Stimulated activated CD4-positive, alpha-beta T cell treated with anti-CD3 and anti-CD28 coated beads, Interleukin-12 subunit alpha, Interleukin-12 subunit beta, amount 100 ng/mL, for 48 hours (primary cell): ENCODE measurements at regions not wholly inside any gene's neighbourhood (a gene's known extent, or its start where the extent isn't known, plus 50 kb on each side); places are given as distances from the start of the nearest gene placed in this dataset.
"Not testable (repeated sequence)": the region's sequence is repeated elsewhere in the genome, so short reads cannot be mapped to it uniquely, and the experiment has no call there.

Experiments
- DNase-seq, 3 donors: peaks; one replicate each; pipeline ENCODE4 v3.0.0-alpha.2; 2020; ENCODE audit warnings: low read depth in 2 of 3, low spot score in 1 of 3

DNA sequence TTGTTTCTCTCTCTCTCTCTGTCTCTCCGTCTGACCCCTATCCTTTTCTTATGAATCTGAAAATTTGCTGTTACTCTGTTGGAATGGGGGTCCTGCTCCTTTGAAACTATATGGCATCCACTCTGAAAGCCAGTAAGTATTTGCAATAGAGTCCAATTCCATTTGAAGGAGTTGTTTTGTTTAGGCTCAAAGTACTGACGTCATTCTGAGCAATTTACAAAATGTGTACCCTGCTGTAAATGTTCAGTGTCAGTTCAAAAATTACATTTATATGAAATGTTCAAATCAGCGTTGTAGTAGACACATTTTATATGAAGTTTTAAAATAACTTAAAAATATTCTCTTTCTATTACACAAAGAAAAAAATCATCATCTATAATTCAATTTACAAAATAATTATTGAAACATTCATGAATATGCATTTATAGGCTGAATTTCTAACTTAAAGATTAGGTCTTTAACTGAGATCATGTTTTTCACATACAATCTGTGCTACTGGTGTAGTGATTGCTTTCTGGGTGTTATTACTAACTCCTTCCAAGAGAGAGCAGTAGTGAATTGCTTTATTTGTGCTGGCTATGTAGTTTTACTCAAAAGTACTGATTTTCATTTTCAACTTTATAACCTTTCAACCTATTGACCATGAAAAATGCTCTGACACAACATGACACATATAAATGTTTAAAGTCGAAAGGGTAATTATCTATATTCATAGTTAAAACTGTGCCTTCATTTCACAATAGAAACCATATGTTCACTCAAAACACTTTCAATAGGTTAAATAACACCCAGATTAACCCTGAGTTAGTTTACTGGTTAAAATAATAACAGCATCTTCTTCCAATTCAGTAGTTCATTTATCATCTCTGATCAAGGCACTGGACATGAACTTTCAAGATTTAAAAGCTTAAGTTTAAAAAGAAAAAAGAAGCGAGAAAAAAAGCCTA, 253.1 kb upstream of the ADGRL4 start:
- DNase-seq = no peak

DNA sequence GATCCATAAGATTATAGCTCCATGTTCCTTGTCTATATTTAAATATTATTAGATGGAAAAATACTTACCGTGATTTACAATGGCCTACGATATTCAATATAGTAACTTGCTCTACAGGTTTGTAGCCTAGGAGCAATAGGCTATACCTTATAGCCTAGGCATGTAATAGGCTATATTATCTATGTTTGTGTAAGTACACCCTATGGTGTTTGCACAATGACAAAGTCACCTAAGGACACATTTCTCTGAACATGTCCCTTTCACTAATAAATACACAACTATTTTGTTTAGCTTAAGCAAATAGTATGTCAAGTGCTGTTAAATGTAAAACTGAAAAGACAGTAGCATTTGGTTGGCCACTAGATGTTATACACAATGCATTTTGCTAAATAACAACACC, 248.9 kb upstream of the ADGRL4 start:
- no peak for DNase-seq

DNA sequence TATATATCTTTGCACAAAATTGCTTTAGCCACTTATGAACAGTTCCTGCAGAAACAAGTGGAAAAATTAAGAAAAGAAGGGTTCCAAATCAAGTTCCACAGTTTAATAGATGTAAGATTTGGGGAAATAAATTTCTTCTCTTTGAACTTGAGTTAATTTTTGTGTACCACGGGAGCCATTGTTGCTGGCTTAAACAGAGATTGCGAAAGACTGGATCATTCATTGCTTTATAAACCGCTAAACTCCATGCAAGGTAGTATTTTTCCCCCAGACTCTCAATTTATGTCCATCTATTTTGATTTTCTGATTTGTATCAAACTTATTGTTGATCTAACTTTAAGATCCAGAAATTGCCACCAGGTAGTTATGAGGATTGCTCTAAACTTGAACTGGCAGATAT, 246.1 kb upstream of the ADGRL4 start:
- no peak for DNase-seq

DNA sequence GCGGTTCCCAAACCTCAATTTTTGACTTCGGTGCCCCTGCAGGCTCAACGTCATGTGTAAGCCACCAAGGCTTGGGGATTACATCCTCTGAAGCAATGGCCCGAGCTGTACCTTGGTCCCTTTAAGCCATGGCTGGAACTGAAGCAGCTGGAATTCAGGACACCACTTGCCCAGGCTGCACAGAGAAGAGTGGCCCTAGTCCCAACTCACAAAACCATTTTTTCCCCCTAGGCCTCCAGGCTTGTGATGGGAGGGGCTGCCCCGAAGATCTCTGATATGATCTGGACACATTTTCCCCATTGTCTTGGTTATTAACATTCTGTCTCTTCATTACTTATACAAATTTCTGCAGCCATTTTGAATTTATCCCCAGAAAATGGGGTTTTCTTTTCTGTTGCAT, 233.3 kb upstream of the ADGRL4 start:
- DNase-seq = no peak

DNA sequence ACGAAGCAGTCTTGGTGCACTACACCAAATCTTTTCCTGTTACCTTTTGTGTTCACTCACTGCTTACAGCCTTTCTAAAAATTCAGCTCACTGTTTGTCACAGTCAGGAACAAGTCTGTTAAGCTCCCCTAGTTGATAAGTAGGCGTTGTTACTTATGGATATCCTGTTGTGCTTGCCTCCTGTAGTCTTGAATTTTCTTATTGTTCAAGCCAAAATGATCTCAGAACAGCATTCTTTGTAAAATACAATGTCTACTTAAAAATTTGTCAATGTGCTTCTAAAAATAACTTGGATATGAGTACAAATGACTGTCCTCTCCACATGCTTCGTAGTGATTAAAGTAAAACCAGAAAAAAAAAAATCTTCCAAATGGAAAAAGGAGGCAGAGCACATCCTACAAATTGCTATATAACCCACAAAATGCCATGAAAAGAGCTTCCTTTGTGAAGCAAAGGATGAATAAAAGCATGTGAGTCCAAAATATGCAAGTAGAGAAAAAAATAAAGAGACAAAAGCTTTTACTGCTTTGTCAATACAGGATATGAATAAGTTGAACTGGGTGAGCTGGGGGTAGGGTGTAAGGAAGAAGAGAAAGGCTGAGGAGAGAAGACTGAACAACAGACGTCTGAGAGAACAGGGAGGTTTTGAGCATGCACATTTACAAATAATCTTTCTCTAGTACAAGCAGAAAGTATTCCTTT, 228.9 kb upstream of the ADGRL4 start:
- DNase-seq = no peak

DNA sequence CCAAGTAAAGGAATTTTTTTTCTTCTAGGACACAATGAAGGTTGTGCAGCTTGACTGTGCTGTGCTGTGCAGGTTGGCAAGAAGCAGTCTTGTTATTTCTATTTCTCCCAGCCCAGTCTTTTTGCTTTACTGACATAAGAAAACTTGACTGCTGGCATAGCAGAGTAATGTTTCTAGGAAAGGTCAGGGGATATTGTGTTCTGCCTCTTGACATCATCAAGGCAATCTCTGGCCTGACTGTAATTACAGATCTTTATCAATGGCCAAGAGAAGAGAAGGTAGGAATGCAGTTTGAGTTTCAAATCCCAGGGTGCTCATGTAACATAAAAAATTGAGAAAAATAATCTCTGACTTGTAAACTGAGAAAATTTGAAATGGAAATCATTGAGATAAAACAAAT, 226.3 kb upstream of the ADGRL4 start:
- no peak for DNase-seq

DNA sequence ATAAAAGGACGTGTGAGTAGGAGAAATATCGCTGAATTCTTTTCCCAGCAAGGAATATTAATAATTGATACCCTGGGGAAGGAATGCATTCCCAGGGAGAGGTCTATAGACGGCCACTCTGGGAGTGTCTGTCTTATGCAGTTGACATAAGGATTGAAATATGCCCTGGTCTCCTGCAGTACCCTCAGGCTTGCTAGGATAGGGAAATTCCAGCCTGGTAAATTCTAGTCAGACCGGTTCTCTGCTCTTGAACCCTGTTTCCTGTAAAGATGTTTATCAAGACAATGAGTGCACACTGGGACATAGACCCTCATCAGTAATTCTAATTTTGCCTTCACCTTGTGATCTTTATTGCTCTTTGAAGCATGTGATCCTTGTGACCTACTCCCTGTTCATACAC, 224.2 kb upstream of the ADGRL4 start:
- DNase-seq = not testable (repeated sequence)

- no peak for DNase-seq
Observed at GRCh38 chr1:79226963-79227362, 220.4 kb upstream of the ADGRL4 start.

- no peak for DNase-seq
Observed at GRCh38 chr1:79224537-79224936, 218.0 kb upstream of the ADGRL4 start.

DNA sequence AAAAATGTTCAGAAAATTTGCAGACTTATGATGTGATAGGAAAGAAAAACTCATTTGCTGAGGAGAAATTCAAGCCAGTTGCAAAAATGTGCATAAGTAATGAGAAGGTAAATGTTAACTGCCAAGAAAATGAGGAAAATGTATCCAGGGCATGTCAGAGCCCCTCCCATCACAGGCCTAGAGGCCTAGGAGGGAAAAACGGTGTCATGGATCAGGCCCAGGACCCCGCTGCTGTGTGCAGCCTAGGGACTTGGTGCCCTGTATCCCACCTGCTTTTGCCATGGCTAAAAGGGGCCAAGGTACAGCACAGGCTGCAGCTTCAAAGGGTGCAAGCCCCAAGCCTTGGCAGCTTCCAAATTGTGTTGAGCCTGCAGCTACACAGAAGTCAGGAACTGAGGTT, 214.0 kb upstream of the ADGRL4 start:
- DNase-seq = no peak

GRCh38 chr1:79215311-79215710, 208.8 kb upstream of the ADGRL4 start:
- no peak for DNase-seq

- no peak for DNase-seq
Observed at GRCh38 chr1:79207786-79208185, 201.3 kb upstream of the ADGRL4 start.

GRCh38 chr1:79207331-79207730, 200.8 kb upstream of the ADGRL4 start:
- DNase-seq = no peak

- DNase-seq = no peak
Observed at GRCh38 chr1:79204779-79205479, 198.4 kb upstream of the ADGRL4 start.

GRCh38 chr1:79198832-79199231, 192.3 kb upstream of the ADGRL4 start:
- DNase-seq = no peak

DNA sequence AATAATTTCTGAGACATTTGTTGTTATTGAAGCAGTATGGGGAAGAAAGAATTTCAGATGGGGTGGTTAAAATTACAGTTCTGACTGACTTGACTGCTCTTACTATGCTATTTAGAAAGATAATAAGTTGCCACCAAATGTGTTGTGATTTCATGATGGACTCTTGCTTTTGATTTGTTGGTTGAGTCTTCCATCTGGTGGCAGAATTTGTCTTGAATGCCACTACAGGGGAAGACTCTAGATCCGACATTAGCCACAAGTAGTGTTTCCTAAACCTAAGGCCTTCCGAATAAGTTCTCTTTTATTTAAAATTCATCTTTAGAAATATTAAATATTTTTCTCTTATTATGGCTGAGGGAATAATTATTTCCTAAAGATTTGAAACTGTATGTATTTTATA, 190.9 kb upstream of the ADGRL4 start:
- no peak for DNase-seq

DNA sequence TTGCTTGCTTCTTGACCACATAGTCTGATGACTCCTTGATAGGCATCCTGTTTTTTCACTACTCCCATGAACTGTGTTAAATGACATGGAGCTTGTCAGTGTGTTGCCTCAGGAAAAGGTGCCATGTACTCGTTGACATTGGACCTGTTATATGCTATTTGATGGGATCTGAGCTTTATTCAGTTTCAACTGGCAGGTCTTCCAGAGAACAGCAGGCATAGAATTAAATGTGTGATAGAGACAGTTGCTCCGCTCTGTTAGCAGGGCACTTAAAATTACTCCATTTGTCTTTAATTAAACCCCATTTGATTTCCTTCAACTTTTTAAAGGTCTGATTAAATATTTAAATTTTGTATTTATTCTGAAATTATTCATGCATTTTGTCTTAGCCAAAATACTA, 189.7 kb upstream of the ADGRL4 start:
- DNase-seq = no peak

- DNase-seq = no peak
Observed at GRCh38 chr1:79193211-79194079, 186.9 kb upstream of the ADGRL4 start.

DNA sequence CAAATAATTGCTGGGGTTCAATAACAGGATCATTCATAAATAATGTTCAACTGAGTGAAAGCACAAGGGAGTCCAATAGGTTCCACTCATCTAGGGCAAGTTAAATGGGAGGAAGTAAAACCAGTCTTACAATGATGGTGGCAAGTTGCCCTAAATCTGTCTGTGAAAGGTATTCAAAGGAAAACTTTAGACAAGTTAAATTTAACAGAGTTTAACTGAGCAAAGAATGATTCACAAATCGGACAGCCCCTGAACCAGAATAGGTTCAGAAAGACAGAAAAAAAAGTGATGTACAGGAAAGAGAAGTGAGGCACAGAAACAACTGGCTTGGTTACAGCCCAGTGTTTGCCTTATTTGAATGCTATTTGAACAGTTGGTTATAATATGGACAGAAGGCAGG, 183.5 kb upstream of the ADGRL4 start:
- no peak for DNase-seq

GRCh38 chr1:79188337-79188736, 181.8 kb upstream of the ADGRL4 start:
- DNase-seq = no peak

DNA sequence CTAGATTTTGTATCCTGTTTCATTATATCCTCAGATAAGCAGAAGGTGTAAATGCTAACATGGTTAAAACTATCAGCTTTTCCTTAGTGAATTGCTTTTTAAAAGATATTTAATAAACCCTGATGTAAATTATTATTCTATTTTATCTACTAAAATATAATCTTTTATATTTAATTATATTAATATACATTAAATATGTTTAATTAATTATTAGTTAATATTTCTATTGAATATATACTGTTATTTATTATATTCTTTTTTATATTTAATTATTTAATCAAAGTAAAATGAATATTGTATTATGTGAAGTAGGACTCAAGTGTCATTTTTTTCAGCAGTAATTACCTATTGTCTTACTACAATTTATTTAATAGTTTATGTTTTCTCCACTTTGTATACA, 179.7 kb upstream of the ADGRL4 start:
- no peak for DNase-seq
